GM20431 (cell line): ENCODE measurements at regions not wholly inside any gene's neighbourhood (a gene's known extent, or its start where the extent isn't known, plus 50 kb on each side); places are given as distances from the start of the nearest gene placed in this dataset.

ENCODE experiments used
- in situ Hi-C: fragments of 300-500 bp; cut with MseI, MboI; formaldehyde crosslinking; loops from one replicate; pipeline ENCODE4 v1.15.0; 2020; ENCODE audit warnings: low sequenced_read_pairs; ENCODE audit not compliant: unreplicated experiment

GRCh38 chr6:134722200-134722870 is 227.6 kb downstream of the ALDH8A1 start:
- in situ Hi-C loops: no loop called here

DNA sequence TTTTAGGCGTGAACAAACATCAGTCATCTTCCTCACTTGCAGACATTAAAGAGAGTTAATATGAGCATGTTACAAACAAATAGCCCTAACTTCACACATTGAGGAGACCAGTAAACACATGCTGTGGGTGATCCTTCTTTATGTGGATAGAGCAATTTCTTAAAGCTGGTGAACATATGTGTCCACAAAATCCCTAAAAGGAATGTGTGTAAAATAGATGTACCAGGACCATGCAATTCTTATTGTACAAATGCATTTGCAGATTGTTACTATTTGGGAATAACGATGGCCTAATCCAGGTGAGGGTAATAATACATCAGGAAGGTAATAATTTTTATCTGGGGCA is 228.9 kb downstream of the ALDH8A1 start:
- in situ Hi-C loops: no loop called here

GRCh38 chr6:134720353-134721059 is 229.4 kb downstream of the ALDH8A1 start:
- in situ Hi-C loops: no loop called here

GRCh38 chr6:134719911-134720310 is 230.0 kb downstream of the ALDH8A1 start:
- in situ Hi-C loops: no loop called here

- in situ Hi-C loops: no loop called here
Measured at GRCh38 chr6:134719286-134719685, 230.6 kb downstream of the ALDH8A1 start.

GRCh38 chr6:134714679-134715078 is 235.2 kb downstream of the ALDH8A1 start:
- in situ Hi-C loops: no loop called here

DNA sequence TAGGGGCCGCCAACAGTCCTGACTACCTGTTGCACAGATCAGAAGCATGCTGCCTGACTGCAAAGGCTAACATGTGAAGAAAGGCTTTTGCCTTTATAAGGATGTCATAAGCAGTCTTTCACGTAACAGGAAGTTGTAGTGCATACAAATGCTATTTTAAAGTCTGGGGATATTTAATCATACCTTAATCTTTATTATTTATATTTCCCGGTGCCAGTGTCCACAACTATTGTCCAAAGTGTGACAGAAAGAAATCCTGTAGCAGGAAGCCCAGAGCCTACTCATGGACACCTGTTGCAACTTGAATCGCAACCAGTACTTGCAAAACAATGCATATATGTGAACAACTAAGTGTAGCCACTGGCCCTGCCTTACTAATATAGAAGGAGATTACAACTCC is 235.8 kb downstream of the ALDH8A1 start:
- in situ Hi-C loops: no loop called here

DNA sequence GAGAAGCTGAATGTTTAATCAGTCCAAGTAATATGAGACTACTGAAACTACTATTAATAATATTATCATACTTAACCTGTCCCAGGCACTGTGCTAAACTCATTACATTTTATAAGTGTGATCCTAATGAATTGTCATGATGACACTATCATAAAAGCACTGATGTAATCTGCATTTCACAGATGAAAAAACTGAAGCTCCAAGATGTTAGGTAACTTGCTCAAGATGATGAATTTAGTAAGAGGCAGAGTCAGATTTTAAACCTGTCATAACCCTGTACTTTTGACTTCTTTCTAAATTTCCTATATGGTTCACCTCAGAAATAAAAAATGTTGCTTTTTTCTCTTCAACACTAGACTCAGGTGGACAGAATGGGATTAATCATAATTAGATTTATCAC is 237.6 kb downstream of the ALDH8A1 start:
- in situ Hi-C loops: no loop called here

DNA sequence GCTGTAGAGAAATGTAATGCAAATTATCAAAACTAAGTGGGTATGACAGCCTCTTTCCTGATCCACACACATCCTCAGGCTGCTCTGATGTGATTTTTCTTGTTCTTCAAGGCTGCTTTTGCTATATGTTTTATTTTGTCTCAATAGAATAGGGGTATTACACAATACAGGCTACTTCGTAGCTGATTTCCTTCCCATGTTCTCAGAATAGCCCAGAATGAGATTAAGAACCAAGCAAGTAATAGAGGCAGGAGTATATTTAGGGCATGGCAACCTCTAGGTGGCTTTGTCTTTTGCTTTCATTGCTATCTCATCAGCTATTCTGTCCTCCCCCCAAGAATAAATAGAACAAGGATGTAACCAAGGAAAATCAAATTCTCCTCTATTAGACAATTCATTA is 241.8 kb downstream of the ALDH8A1 start:
- in situ Hi-C loops: no loop called here

- in situ Hi-C loops: no loop called here
Measured at GRCh38 chr6:134707342-134708031, 242.4 kb downstream of the ALDH8A1 start.

GRCh38 chr6:134706806-134707205 is 243.1 kb downstream of the ALDH8A1 start:
- in situ Hi-C loops: no loop called here

DNA sequence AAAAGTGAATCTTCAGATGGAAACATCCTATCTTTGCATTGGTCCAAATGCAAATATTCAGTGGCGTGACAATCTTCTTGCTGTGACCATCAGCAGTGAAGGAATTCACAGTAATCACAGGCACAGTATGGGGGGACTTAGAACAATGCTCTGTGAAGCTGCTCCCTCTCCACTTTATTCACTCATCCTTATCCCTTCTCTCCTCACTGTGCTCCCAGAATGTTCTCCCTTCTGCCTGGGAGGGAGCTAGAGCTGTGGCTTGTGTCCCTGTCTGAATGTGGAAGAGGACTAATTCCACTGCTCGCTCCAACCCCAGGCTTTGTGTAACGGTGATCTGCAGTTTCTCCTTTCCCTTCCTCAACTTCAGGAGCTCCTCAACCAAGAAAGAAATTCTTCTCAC is 243.7 kb downstream of the ALDH8A1 start:
- in situ Hi-C loops: no loop called here

GRCh38 chr6:134703206-134703605 is 246.7 kb downstream of the ALDH8A1 start:
- in situ Hi-C loops: no loop called here

DNA sequence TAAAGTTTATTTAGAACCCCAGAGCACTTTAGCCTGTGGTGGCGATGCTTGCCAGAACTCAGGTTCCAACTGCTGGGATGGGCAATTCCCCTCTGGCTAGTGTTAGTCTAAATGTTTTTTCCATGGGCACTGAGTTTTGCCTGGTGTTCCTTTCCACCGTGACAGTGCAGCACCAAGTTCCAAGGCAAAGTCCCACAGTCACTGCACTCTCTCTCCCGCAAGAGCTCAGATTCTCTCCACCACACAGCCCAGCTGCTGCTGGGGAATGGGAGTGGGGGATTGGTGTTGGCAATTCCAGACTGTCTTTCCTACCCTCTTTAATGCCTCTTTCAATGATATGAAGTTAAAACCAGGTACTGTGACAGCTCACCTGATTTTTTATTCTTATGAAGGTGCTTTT is 247.6 kb downstream of the ALDH8A1 start:
- in situ Hi-C loops: no loop called here

DNA sequence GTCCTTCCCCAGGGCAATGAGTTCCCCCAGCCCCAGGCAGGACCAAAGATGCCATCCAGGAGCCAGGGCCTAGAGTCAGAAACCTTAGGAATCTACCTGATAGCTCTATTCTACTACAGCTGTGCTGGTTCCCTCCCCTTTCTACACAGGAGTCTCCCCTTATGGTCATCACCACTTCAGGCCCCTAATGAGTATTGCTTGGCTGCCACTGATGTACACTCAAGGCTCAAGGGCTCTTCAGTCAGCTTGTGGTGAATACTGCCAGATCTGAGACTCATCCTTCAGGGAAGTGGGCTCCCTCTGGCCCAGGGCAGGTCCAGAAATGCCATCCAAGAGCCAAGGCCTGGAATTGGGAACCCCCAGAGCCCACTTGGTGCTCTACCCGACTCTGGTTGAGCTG is 248.6 kb downstream of the ALDH8A1 start:
- in situ Hi-C loops: no loop called here

DNA sequence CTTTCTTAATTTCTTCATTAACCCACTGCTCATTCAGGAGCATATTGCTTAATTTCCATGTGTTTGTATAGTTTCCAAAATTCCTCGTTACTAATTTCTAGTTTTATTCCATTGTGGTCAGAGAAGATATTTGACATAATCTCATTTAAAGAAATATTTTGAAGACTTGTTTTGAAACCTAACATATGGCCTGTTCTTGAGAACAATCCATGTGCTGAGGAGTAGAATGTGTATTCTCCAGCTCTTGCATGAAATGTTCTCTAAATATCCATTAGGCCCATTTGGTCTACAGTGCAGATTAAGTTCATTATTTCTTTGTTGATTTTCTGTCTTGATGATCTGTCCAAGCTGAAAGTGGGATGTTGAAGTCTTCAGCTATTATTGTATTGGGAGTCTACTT is 251.7 kb downstream of the ALDH8A1 start:
- in situ Hi-C loops: no loop called here

DNA sequence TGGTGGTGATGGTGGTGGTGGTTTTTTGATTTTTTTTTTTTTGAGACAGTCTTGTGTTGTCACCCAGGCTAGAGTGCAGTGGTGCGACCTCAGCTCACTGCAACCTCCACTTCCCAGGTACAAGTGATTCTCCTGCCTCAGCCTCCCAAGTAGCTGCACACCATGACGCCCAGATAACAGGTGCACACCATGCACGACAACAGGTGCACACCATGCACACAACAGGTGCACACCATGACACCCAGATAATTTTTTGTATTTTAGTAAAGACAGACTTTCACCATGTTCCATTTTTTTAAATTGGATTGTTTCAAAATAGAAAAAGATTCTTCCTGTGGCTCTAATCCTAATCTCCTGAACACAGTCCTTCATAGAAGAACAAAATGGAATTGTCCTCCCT is 257.9 kb downstream of the ALDH8A1 start:
- in situ Hi-C loops: no loop called here

- in situ Hi-C loops: no loop called here
Measured at GRCh38 chr6:134691180-134691579, 258.7 kb downstream of the ALDH8A1 start.

GRCh38 chr6:134690048-134690447 is 259.9 kb downstream of the ALDH8A1 start:
- in situ Hi-C loops: no loop called here

DNA sequence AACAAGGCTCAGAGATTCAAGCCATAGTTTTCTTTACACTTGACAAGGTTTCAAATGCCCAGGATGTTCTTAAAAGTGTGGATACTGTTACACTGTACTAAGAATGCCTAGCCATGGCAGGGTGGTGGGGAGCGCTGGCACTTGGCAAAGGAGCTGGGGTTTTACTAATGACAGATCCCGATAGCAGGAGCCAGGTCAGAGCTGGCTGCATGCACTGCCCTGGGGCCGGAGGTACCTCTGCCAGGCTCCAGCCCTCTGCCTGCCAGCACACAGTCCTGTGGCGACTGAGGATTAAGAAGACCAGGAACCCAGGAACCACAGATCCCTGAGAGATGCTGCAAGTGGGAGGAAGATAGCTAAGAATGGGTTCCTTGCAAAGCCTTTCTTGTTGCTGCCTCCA is 260.3 kb downstream of the ALDH8A1 start:
- in situ Hi-C loops: no loop called here

- in situ Hi-C loops: no loop called here
Measured at GRCh38 chr6:134689177-134689576, 260.7 kb downstream of the ALDH8A1 start.
